ENCODE measurements at regions not wholly inside any gene's neighbourhood (a gene's known extent, or its start where the extent isn't known, plus 50 kb on each side); places are given as distances from the start of the nearest gene placed in this dataset.

GRCh38 chr12:97335115-97335514 is 127.5 kb upstream of the RMST start:
- DNase-seq (ENCODE audit: low spot score) = no peak

DNA sequence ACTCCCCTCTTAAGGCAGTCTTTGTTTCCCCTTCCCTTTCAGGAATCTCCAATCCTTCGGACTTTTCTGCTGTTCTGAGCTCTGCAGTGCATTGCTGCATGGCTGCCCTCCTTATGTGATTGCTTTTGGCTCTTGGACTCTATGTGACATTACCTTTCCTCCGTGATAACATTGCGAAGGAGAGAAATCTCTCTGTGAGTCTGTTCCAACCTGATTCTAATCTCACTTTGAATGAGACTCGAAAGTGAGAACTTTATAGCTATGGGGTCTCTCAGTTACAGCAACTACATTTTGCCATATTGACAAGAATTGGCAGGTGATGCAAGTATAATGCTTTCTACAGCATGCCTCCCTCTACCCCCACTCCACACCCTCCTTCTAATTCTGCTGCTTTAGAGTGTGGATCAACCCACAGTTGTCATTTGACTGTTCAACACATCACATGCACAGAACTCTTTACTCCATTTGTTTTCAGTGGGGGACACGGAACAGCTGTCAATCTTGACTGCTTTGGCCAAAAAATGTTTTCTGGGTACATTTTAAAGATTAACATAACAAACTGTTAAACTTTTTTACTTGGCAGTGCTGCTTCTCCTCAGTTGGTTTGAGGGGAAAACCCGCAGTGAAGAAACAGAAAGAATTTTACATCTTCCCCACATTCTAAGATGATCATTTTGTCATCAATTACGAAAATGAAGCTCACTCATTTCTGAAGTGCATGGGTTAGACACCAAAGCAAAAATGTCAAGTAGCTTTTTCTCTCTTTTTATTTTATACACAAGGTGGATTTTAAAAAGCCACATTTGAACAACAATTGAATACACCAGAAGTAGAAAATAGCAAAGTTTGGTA is 125.5 kb upstream of the RMST start:
- no peak for DNase-seq (ENCODE audit: low spot score)

GRCh38 chr12:97342130-97342529 is 120.5 kb upstream of the RMST start:
- no peak for DNase-seq (ENCODE audit: low spot score)

GRCh38 chr12:97347956-97348355 is 114.6 kb upstream of the RMST start:
- DNase-seq (ENCODE audit: low spot score) = no peak

GRCh38 chr12:97358361-97358760 is 104.2 kb upstream of the RMST start:
- no peak for DNase-seq (ENCODE audit: low spot score)

GRCh38 chr12:97359021-97359690 is 103.4 kb upstream of the RMST start:
- DNase-seq (ENCODE audit: low spot score) = no peak

DNA sequence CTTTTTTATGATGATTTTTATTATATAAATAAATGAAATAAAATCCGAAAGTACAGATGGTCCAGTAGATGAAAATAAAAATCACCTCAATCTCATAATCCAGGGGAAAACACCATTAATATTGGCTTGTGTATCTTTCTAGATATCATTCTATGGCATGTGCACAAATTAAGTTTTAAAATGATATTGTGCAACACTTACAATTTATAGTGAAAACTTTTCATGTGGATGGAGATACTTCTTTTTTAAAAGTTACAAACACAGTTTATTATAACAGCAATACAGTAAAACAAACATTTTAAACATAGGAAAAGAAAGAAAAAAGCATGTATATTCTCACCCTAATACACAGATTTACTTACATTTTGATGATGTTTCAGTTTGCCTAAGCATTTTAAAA is 98.9 kb upstream of the RMST start:
- DNase-seq (ENCODE audit: low spot score) = no peak

DNA sequence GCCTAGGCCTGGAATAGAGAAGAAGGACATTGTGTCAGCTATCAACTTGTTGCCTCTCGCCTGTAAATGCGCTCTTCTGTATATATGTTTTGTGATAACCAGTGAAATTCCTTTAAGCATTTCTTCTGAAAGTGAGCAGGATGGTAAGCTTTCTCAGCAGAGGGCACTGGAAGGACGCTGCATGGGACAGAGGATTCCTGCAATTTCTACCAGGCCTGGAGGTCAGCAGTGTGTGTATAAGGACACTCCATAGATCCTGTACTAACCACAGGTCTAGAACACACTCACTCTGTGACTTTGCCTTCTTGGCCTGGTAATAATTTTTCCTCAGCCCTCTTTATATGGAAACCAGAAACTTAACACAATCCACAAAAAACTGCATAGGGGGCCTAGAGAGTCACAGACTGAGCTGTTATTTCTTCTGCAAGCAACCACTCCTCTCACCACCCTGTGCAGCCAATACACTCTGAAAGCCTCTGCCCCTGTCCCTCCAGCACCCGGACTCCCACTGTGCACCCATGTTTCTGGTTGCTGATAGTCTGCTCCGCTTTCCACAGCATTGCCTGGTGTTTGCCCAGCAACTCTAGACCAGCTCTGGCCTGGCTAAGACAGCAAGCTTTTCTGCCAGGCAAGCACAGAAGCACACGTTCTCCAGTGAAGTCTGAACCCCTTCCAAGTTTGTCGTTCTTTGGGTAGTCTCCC is 94.0 kb upstream of the RMST start:
- DNase-seq (ENCODE audit: low spot score) = no peak

DNA sequence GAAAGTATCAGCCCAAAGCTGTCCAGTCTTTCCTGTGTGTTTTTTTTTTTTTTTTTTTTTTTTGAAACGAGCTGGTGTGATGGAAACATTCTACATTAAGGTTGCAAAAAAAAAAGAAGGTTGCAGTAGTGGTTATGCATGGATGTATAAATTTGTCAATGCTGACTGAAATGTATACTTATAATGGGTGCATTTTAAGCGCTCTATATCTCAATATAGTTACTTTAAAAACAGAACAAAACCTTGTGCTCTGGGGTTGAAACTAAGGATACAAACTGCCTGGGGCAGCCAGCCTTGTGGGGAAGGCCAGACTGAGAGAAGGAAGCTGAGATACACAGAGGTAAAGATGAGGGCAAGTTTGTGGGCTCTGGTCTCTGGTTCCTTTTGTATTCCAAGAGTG is 87.3 kb upstream of the RMST start:
- DNase-seq (ENCODE audit: low spot score) = no peak

GRCh38 chr12:97380440-97380839 is 82.2 kb upstream of the RMST start:
- no peak for DNase-seq (ENCODE audit: low spot score)

DNA sequence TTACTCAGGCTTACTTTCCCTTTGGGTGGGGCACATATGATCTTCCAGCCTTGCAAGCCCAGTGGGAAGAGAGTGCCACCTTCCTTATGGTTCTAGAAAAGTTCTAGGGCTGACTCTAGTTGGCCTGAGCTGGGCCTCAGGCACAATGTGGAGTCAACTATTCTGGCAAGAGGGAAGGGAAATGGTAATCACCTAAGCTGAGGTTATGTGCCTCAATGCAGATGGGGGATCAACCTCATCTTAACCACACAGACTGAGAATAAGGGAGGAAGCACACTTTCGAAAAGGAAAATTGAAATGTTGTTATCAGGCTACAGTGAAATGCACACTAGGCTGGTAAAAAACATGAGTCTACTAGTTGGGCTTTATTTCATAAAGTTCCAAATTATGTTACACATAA is 77.5 kb upstream of the RMST start:
- DNase-seq (ENCODE audit: low spot score) = no peak

DNA sequence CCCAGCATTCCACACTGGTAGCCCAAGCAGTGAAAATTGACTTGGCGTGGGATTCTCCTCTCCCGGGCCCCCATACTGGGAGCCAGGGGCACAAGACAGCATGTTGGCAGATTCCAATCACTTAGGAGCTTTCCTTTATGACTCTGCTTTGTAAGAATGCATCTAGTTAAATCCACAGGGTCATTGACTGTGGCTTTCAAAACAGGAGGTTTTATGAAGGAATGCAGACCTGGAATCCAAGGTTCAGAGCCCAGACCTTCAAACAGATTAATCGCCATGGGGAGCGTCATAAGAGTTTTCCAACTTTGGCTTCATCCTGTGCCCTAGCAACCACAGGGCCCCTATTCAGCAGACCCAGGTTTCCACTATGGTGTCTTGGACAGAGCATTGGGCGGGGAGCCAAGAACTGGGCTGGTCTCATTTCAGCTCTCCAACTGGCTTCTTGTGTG is 76.4 kb upstream of the RMST start:
- DNase-seq (ENCODE audit: low spot score) = peak; percentile 35

DNA sequence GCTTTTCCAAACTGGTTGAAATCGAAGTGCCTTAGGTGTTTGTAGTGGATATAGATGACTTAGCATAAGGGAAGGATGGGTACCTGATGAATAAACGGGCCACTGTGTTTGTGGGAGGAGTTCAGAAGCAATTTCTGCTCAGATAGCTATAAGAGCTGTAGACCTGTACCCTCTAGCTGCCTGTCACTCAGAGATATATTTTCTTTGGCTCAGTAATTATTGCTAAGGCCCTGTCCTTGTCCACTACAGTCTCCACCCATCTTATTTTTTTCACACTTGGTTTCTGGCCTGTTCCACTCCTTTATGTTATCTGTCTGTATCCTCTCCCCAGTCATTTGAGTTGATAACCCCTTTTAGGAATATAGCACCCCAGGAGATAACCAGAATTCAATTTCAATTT is 74.8 kb upstream of the RMST start:
- no peak for DNase-seq (ENCODE audit: low spot score)

DNA sequence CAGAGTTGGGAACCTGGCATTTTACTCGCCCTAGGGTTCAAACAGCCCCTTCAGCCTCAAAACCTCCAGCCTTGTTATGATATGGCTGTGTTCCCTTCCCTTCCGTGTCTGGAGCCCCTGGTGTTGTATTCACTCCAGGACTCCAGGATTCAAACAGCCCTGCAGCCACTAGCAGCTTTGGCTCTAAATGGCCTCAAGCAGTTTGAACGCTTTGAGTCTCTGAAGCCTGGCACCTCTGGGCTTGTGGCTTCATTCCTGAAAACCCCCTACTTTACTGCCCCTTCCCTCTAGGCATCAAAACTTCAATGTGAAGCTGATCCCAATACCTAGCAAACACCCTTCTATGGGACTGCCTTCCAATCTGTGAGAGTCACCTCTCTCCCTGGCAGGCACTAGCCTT is 67.9 kb upstream of the RMST start:
- no peak for DNase-seq (ENCODE audit: low spot score)

- DNase-seq (ENCODE audit: low spot score) = no peak
Measured at GRCh38 chr12:97397008-97397407, 65.6 kb upstream of the RMST start.

DNA sequence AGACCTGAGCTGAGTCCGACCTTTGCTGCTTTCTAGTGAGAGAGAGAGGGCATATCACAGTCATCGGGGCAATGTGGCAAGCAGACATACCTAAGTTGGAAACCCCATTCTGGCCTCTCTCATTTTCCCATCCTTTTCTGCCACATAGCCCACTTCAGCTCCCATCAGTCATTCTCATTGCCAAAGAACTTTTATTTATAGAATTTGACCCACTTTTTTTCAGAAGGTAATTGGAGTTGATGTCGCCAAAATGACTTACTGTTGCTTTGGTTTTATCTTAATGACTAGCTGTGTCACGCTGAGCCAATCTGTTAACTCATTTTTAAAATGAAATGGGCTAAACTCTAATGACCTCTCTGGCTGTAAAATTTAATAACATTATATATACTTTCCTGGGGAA is 63.9 kb upstream of the RMST start:
- DNase-seq (ENCODE audit: low spot score) = no peak

GRCh38 chr12:97404093-97404492 is 58.5 kb upstream of the RMST start:
- DNase-seq (ENCODE audit: low spot score) = no peak

- peak; percentile 54 for DNase-seq (ENCODE audit: low spot score)
Measured at GRCh38 chr12:97404543-97404942, 58.1 kb upstream of the RMST start.

- no peak for DNase-seq (ENCODE audit: low spot score)
Measured at GRCh38 chr12:97408363-97408762, 54.2 kb upstream of the RMST start.

DNA sequence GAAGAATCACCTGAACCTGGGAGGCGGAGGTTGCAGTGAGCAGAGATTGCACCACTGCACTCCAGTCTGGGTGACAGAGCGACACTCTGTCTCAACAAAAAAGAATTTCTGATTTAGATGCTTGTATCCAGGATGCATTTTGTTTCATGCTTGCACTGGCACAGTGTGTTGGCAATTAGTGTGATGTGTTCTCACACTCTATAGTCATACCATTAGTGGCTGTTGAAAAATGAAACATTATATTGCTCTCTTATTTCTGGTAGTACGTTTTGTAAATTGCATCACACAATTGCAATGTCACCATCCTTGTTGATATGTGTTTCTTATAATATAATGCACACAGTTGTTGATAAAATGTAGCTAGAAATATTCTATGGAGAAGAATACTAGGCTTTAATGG is 51.3 kb upstream of the RMST start:
- no peak for DNase-seq (ENCODE audit: low spot score)

Data from LoVo (cell line).